ENCODE measurements at regions not wholly inside any gene's neighbourhood (a gene's known extent, or its start where the extent isn't known, plus 50 kb on each side); places are given as distances from the start of the nearest gene placed in this dataset.
"Not testable (repeated sequence)": the region's sequence is repeated elsewhere in the genome, so short reads cannot be mapped to it uniquely, and the experiment has no call there.

GRCh38 chr1:104946558-104947210 lies 1197.0 kb downstream of the AMY1C start:
- DNase-seq (ENCODE audit: low spot score): no peak

- no peak for DNase-seq (ENCODE audit: low spot score)
Measured at GRCh38 chr1:104953555-104953954, 1203.9 kb downstream of the AMY1C start.

GRCh38 chr1:104973516-104973915 lies 1223.8 kb downstream of the AMY1C start:
- DNase-seq (ENCODE audit: low spot score): no peak

GRCh38 chr1:104979651-104980050 lies 1230.0 kb downstream of the AMY1C start:
- DNase-seq (ENCODE audit: low spot score): no peak

GRCh38 chr1:104987210-104987609 lies 1237.5 kb downstream of the AMY1C start:
- no peak for DNase-seq (ENCODE audit: low spot score)

- DNase-seq (ENCODE audit: low spot score): no peak
Measured at GRCh38 chr1:104989012-104989411, 1239.3 kb downstream of the AMY1C start.

- no peak for DNase-seq (ENCODE audit: low spot score)
Measured at GRCh38 chr1:104991702-104992101, 1242.0 kb downstream of the AMY1C start.

- DNase-seq (ENCODE audit: low spot score): no peak
Measured at GRCh38 chr1:105000793-105001192, 1251.1 kb downstream of the AMY1C start.

GRCh38 chr1:105004515-105004914 lies 1254.8 kb downstream of the AMY1C start:
- no peak for DNase-seq (ENCODE audit: low spot score)

GRCh38 chr1:105005594-105006195 lies 1256.0 kb downstream of the AMY1C start:
- DNase-seq (ENCODE audit: low spot score): no peak

- DNase-seq (ENCODE audit: low spot score): no peak
Measured at GRCh38 chr1:105017587-105017986, 1267.9 kb downstream of the AMY1C start.

- DNase-seq (ENCODE audit: low spot score): no peak
Measured at GRCh38 chr1:105023719-105024118, 1274.0 kb downstream of the AMY1C start.

- no peak for DNase-seq (ENCODE audit: low spot score)
Measured at GRCh38 chr1:105027838-105028471, 1278.3 kb downstream of the AMY1C start.

- no peak for DNase-seq (ENCODE audit: low spot score)
Measured at GRCh38 chr1:105072446-105072845, 1322.7 kb downstream of the AMY1C start.

- DNase-seq (ENCODE audit: low spot score): no peak
Measured at GRCh38 chr1:105072850-105073249, 1323.2 kb downstream of the AMY1C start.

- no peak for DNase-seq (ENCODE audit: low spot score)
Measured at GRCh38 chr1:105073660-105074059, 1324.0 kb downstream of the AMY1C start.

GRCh38 chr1:105083611-105084010 lies 1333.9 kb downstream of the AMY1C start:
- no peak for DNase-seq (ENCODE audit: low spot score)

GRCh38 chr1:105087506-105087905 lies 1337.8 kb downstream of the AMY1C start:
- no peak for DNase-seq (ENCODE audit: low spot score)

GRCh38 chr1:105088166-105088565 lies 1338.5 kb downstream of the AMY1C start:
- DNase-seq (ENCODE audit: low spot score): no peak

- DNase-seq (ENCODE audit: low spot score): not testable (repeated sequence)
Measured at GRCh38 chr1:105093893-105094292, 1344.2 kb downstream of the AMY1C start.

GRCh38 chr1:105100102-105100501 lies 1350.4 kb downstream of the AMY1C start:
- no peak for DNase-seq (ENCODE audit: low spot score)

GRCh38 chr1:105101261-105101660 lies 1351.6 kb downstream of the AMY1C start:
- no peak for DNase-seq (ENCODE audit: low spot score)

- no peak for DNase-seq (ENCODE audit: low spot score)
Measured at GRCh38 chr1:105102371-105102770, 1352.7 kb downstream of the AMY1C start.

- DNase-seq (ENCODE audit: low spot score): no peak
Measured at GRCh38 chr1:105122041-105122440, 1372.3 kb downstream of the AMY1C start.
